HG03097 (cell line): ENCODE measurements at regions not wholly inside any gene's neighbourhood (a gene's known extent, or its start where the extent isn't known, plus 50 kb on each side); places are given as distances from the start of the nearest gene placed in this dataset.

Experiments
- ATAC-seq: cut with Tn5 transposase; IDR thresholded peaks from one replicate; pipeline ENCODE4 v1.9.1; 2021; ENCODE audit not compliant: unreplicated experiment, low FRiP score

- ATAC-seq: no peak
Observed at GRCh38 chr18:78689606-78690005, 290.0 kb upstream of the SALL3 start.

- no peak for ATAC-seq
Observed at GRCh38 chr18:78692105-78692504, 287.5 kb upstream of the SALL3 start.

- no peak for ATAC-seq
Observed at GRCh38 chr18:78693429-78693828, 286.2 kb upstream of the SALL3 start.

- no peak for ATAC-seq
Observed at GRCh38 chr18:78696698-78697435, 282.8 kb upstream of the SALL3 start.

GRCh38 chr18:78697446-78697845, 282.2 kb upstream of the SALL3 start:
- ATAC-seq: no peak

GRCh38 chr18:78698914-78699313, 280.7 kb upstream of the SALL3 start:
- ATAC-seq: no peak

GRCh38 chr18:78699499-78699898, 280.1 kb upstream of the SALL3 start:
- ATAC-seq: no peak

- no peak for ATAC-seq
Observed at GRCh38 chr18:78701771-78702396, 277.7 kb upstream of the SALL3 start.

- ATAC-seq: no peak
Observed at GRCh38 chr18:78703291-78703690, 276.3 kb upstream of the SALL3 start.

- ATAC-seq: no peak
Observed at GRCh38 chr18:78704971-78705461, 274.6 kb upstream of the SALL3 start.

- ATAC-seq: no peak
Observed at GRCh38 chr18:78709261-78709809, 270.3 kb upstream of the SALL3 start.

- ATAC-seq: no peak
Observed at GRCh38 chr18:78711316-78711715, 268.3 kb upstream of the SALL3 start.

GRCh38 chr18:78711971-78712370, 267.6 kb upstream of the SALL3 start:
- ATAC-seq: no peak

GRCh38 chr18:78713069-78713468, 266.5 kb upstream of the SALL3 start:
- ATAC-seq: no peak

GRCh38 chr18:78713726-78714125, 265.9 kb upstream of the SALL3 start:
- no peak for ATAC-seq

GRCh38 chr18:78716022-78716421, 263.6 kb upstream of the SALL3 start:
- no peak for ATAC-seq

GRCh38 chr18:78716581-78716980, 263.0 kb upstream of the SALL3 start:
- no peak for ATAC-seq

- ATAC-seq: no peak
Observed at GRCh38 chr18:78717051-78717765, 262.4 kb upstream of the SALL3 start.

- ATAC-seq: no peak
Observed at GRCh38 chr18:78717766-78718150, 261.9 kb upstream of the SALL3 start.

- ATAC-seq: no peak
Observed at GRCh38 chr18:78719821-78720220, 259.8 kb upstream of the SALL3 start.
